Liver (tissue), 8 donors: ENCODE measurements at regions not wholly inside any gene's neighbourhood (a gene's known extent, or its start where the extent isn't known, plus 50 kb on each side); places are given as distances from the start of the nearest gene placed in this dataset.

ENCODE experiments used
- DNase-seq: peaks from one replicate; pipeline ENCODE4 v3.0.0-alpha.2; 2017; ENCODE audit warnings: low spot score
- H3K27ac ChIP-seq, 2 donors: one replicate each; pipeline ENCODE4 v1.7.0; 2013; ENCODE audit warnings: inconsistent platforms in 2 of 2, low read length in 2 of 2, control low read depth in 1 of 2, low read depth in 1 of 2, mild to moderate bottlenecking in 1 of 2
- H3K27me3 ChIP-seq, 4 donors: one replicate each; pipeline versions ENCODE4 v1.6.1 to v1.7.0; 2013; ENCODE audit warnings: low read length in 3 of 4, inconsistent platforms in 1 of 4, mild to moderate bottlenecking in 1 of 4, moderate library complexity in 1 of 4; ENCODE audit not compliant: control insufficient read depth in 4 of 4, insufficient read depth in 4 of 4
- H3K36me3 ChIP-seq, 4 donors: one replicate each; pipeline versions ENCODE4 v1.6.1 to v1.7.0; 2013; ENCODE audit warnings: low read length in 3 of 4, mild to moderate bottlenecking in 3 of 4, low read depth in 1 of 4, moderate library complexity in 1 of 4; ENCODE audit not compliant: control insufficient read depth in 4 of 4, insufficient read depth in 3 of 4
- H3K4me1 ChIP-seq, 4 donors: one replicate each; pipeline versions ENCODE4 v1.6.1 to v1.7.0; 2013; ENCODE audit warnings: low read length in 3 of 4, mild to moderate bottlenecking in 3 of 4, moderate library complexity in 1 of 4; ENCODE audit not compliant: control insufficient read depth in 4 of 4, insufficient read depth in 4 of 4
- H3K4me3 ChIP-seq, 3 donors: one replicate each; pipeline versions ENCODE4 v1.6.1 to v1.7.0; 2013; ENCODE audit warnings: low read length in 3 of 3, control low read depth in 1 of 3, low read depth in 1 of 3, mild to moderate bottlenecking in 1 of 3
- H3K9ac ChIP-seq, 2 donors: one replicate each; pipeline ENCODE4 v1.7.0; 2013; ENCODE audit warnings: low read length in 2 of 2, mild to moderate bottlenecking in 2 of 2, moderate library complexity in 2 of 2, control low read depth in 1 of 2, low read depth in 1 of 2
- H3K9me3 ChIP-seq, 4 donors: one replicate each; pipeline versions ENCODE4 v1.6.1 to v1.7.0; 2013; ENCODE audit warnings: low read length in 3 of 4; ENCODE audit not compliant: control insufficient read depth in 4 of 4
- ATF3 ChIP-seq: IDR thresholded peaks from 2 replicates; pipeline ENCODE4 v1.6.1; 2016; ENCODE audit warnings: antibody characterized with exemption
- EGR1 ChIP-seq, 2 donors: IDR thresholded peaks; 2 replicates each; pipeline ENCODE4 v1.6.1; 2016 to 2018; ENCODE audit warnings: antibody characterized with exemption in 2 of 2, low read depth in 2 of 2
- FOXA1 ChIP-seq: IDR thresholded peaks from 2 replicates; pipeline ENCODE4 v1.6.1; 2016; ENCODE audit warnings: antibody characterized with exemption
- FOXA2 ChIP-seq: IDR thresholded peaks from 2 replicates; pipeline ENCODE4 v1.6.1; 2016; ENCODE audit warnings: antibody characterized with exemption
- GABPA ChIP-seq, 2 donors: IDR thresholded peaks in 1 of 2; conservative IDR thresholded peaks in 1 of 2; 2 replicates each; pipeline ENCODE4 v1.6.1; 2016; ENCODE audit warnings: antibody characterized with exemption in 2 of 2, mild to moderate bottlenecking in 1 of 2, moderate library complexity in 1 of 2
- HNF4A ChIP-seq, 2 donors: conservative IDR thresholded peaks; 2 replicates each; pipeline ENCODE4 v1.6.1; 2016; ENCODE audit warnings: antibody characterized with exemption in 2 of 2, mild to moderate bottlenecking in 2 of 2
- JUND ChIP-seq, 2 donors: IDR thresholded peaks; 2 replicates each; pipeline ENCODE4 v1.6.1; 2016; ENCODE audit warnings: antibody characterized with exemption in 2 of 2
- NR2F2 ChIP-seq: IDR thresholded peaks from 2 replicates; pipeline ENCODE4 v1.6.1; 2016; ENCODE audit warnings: antibody characterized with exemption
- RXRA ChIP-seq, 2 donors: IDR thresholded peaks; 2 replicates each; pipeline ENCODE4 v1.6.1; 2017 to 2018; ENCODE audit warnings: antibody characterized with exemption in 2 of 2, mild to moderate bottlenecking in 1 of 2
- SP1 ChIP-seq: IDR thresholded peaks from 2 replicates; pipeline ENCODE4 v1.6.1; 2018; ENCODE audit warnings: antibody characterized with exemption, mild to moderate bottlenecking
- TAF1 ChIP-seq: conservative IDR thresholded peaks from 2 replicates; pipeline ENCODE4 v1.6.1; 2016; ENCODE audit warnings: antibody characterized with exemption, mild to moderate bottlenecking
- YY1 ChIP-seq: IDR thresholded peaks from 2 replicates; pipeline ENCODE4 v1.6.1; 2016; ENCODE audit warnings: antibody characterized with exemption, mild to moderate bottlenecking
- WGBS: extraction: QIAGEN DNeasy Blood & Tissue Kit; methylation state at CpG from one replicate; pipeline ENCODE4 v1.1.7; 2013; 5-methylcytosine and 5-hydroxymethylcytosine counted together
- TF ChIP-seq, protein P1 (sequence below): IDR thresholded peaks from 2 replicates; pipeline ENCODE4 v1.6.1; 2016; ENCODE audit warnings: antibody characterized with exemption
- TF ChIP-seq, protein P2 (sequence below): fragments of 150-350 bp; IDR thresholded peaks from 2 replicates; pipeline ENCODE4 v1.5.1; 2017; ENCODE audit warnings: improper control_type of control experiment, low read depth, low read length; ENCODE audit not compliant: missing input control
- TF ChIP-seq, protein P3 (sequence below): IDR thresholded peaks from 2 replicates; pipeline ENCODE4 v1.6.1; 2016; ENCODE audit warnings: antibody characterized with exemption
- donor health status: healthy.
- donor health status: healthy.
- donor health status: healthy.
- donor health status: healthy.
- donor health status: healthy.

- Histone ChIP-seq H3K27me3 (no peaks in the 10 kb centered on the region), H3K27ac (no peak overlapping the region), H3K4me1 (no peaks in the 10 kb centered on the region), H3K4me3 (no peak overlapping the region), H3K36me3 (no peaks in the 10 kb centered on the region), H3K9me3 (no peaks in the 10 kb centered on the region), H3K9ac (no peak overlapping the region)
- no peak for TF ChIP-seq FOXA2
- TF ChIP-seq HNF4A (conservative IDR thresholded peaks at IDR 0.05), result no peak
- TF ChIP-seq, protein P1, sequence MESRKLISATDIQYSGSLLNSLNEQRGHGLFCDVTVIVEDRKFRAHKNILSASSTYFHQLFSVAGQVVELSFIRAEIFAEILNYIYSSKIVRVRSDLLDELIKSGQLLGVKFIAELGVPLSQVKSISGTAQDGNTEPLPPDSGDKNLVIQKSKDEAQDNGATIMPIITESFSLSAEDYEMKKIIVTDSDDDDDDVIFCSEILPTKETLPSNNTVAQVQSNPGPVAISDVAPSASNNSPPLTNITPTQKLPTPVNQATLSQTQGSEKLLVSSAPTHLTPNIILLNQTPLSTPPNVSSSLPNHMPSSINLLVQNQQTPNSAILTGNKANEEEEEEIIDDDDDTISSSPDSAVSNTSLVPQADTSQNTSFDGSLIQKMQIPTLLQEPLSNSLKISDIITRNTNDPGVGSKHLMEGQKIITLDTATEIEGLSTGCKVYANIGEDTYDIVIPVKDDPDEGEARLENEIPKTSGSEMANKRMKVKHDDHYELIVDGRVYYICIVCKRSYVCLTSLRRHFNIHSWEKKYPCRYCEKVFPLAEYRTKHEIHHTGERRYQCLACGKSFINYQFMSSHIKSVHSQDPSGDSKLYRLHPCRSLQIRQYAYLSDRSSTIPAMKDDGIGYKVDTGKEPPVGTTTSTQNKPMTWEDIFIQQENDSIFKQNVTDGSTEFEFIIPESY, result no peak
- no peak for TF ChIP-seq FOXA1
- TF ChIP-seq GABPA (IDR thresholded peaks at IDR 0.05 in 1 of 2, conservative IDR thresholded peaks at IDR 0.05 in 1 of 2), result no peak
- no peak for TF ChIP-seq ATF3
- TF ChIP-seq SP1, result no peak
- no peak for TF ChIP-seq EGR1 (IDR thresholded peaks at IDR 0.05; ENCODE audit: low read depth in 2 of 2)
- no peak for TF ChIP-seq TAF1
- TF ChIP-seq, protein P2, sequence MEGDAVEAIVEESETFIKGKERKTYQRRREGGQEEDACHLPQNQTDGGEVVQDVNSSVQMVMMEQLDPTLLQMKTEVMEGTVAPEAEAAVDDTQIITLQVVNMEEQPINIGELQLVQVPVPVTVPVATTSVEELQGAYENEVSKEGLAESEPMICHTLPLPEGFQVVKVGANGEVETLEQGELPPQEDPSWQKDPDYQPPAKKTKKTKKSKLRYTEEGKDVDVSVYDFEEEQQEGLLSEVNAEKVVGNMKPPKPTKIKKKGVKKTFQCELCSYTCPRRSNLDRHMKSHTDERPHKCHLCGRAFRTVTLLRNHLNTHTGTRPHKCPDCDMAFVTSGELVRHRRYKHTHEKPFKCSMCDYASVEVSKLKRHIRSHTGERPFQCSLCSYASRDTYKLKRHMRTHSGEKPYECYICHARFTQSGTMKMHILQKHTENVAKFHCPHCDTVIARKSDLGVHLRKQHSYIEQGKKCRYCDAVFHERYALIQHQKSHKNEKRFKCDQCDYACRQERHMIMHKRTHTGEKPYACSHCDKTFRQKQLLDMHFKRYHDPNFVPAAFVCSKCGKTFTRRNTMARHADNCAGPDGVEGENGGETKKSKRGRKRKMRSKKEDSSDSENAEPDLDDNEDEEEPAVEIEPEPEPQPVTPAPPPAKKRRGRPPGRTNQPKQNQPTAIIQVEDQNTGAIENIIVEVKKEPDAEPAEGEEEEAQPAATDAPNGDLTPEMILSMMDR, result no peak
- TF ChIP-seq RXRA (IDR thresholded peaks at IDR 0.05), result no peak
- TF ChIP-seq JUND (IDR thresholded peaks at IDR 0.05), result no peak
- WGBS, result 67% methylated on average over 4 of the region's 4 CpGs
- DNase-seq, result no peak
Observed at GRCh38 chr13:72637561-72637960, 89.9 kb downstream of the MZT1 start.

DNA sequence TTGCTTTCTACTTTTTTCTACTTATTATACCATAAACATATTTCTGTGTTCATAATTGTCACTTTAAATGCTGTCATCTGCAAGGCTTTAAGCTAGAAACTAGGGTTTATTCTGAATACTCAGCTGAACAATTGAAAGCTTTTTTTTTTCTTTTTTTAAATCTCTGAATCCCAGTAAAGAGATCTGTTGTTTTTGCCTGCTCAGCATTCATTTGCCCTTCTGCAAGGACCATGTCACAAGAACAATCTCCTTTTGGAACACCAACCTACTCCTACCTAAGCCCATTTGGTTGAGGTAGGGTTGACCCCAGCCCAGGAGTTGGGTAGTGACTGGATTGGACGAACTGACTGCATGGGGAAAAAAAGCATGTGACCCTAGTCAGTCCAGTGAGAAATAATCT lies 92.6 kb downstream of the MZT1 start:
- Histone ChIP-seq H3K36me3 (no peaks in the 10 kb centered on the region), H3K9ac (no peak overlapping the region), H3K4me1 (no peaks in the 10 kb centered on the region), H3K9me3 (no peaks in the 10 kb centered on the region), H3K4me3 (no peak overlapping the region), H3K27me3 (no peaks in the 10 kb centered on the region), H3K27ac (no peak overlapping the region)
- WGBS, result 76% methylated on average over 1 of the region's 1 CpG
- TF ChIP-seq JUND (IDR thresholded peaks at IDR 0.05) (no peak), HNF4A (conservative IDR thresholded peaks at IDR 0.05) (no peak), FOXA2 (no peak), NR2F2 (no peak), FOXA1 (no peak), EGR1 (IDR thresholded peaks at IDR 0.05; ENCODE audit: low read depth in 2 of 2) (no peak), RXRA (IDR thresholded peaks at IDR 0.05) (no peak), YY1 (no peak)
- TF ChIP-seq, protein P1, result no peak
- TF ChIP-seq, protein P3, sequence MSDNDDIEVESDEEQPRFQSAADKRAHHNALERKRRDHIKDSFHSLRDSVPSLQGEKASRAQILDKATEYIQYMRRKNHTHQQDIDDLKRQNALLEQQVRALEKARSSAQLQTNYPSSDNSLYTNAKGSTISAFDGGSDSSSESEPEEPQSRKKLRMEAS, result no peak
- no peak for DNase-seq
